PC-3 (cell line): ENCODE measurements at regions not wholly inside any gene's neighbourhood (a gene's known extent, or its start where the extent isn't known, plus 50 kb on each side); places are given as distances from the start of the nearest gene placed in this dataset.

Source experiments
- CTCF ChIP-seq: fragments of 300-600 bp; sonication (generic); conservative IDR thresholded peaks from 2 replicates; pipeline ENCODE4 v1.5.1; 2017; ENCODE audit warnings: antibody characterized with exemption, low read depth, mild to moderate bottlenecking, low read length
- EZH2 ChIP-seq: fragments of 300-600 bp; sonication (generic); IDR thresholded peaks from one replicate; pipeline ENCODE4 v1.6.1; 2017; ENCODE audit warnings: antibody characterized with exemption, mild to moderate bottlenecking, low read length; ENCODE audit not compliant: unreplicated experiment

- TF ChIP-seq CTCF: no peak
- TF ChIP-seq EZH2: no peak
Observed at GRCh38 chr2:3035385-3036050, 342.1 kb downstream of the EIPR1 start.
